ENCODE measurements at regions not wholly inside any gene's neighbourhood (a gene's known extent, or its start where the extent isn't known, plus 50 kb on each side); places are given as distances from the start of the nearest gene placed in this dataset.

- TF ChIP-seq, protein P1, sequence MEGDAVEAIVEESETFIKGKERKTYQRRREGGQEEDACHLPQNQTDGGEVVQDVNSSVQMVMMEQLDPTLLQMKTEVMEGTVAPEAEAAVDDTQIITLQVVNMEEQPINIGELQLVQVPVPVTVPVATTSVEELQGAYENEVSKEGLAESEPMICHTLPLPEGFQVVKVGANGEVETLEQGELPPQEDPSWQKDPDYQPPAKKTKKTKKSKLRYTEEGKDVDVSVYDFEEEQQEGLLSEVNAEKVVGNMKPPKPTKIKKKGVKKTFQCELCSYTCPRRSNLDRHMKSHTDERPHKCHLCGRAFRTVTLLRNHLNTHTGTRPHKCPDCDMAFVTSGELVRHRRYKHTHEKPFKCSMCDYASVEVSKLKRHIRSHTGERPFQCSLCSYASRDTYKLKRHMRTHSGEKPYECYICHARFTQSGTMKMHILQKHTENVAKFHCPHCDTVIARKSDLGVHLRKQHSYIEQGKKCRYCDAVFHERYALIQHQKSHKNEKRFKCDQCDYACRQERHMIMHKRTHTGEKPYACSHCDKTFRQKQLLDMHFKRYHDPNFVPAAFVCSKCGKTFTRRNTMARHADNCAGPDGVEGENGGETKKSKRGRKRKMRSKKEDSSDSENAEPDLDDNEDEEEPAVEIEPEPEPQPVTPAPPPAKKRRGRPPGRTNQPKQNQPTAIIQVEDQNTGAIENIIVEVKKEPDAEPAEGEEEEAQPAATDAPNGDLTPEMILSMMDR (IDR thresholded peaks at IDR 0.05; ENCODE audit: low read depth, low read length) = no peak
- TF ChIP-seq MYC (IDR thresholded peaks at IDR 0.05; ENCODE audit: low read depth, low read length) (no peak), POLR2A (IDR thresholded peaks at IDR 0.05; ENCODE audit: extremely low read depth, insufficient read length) (no peak)
- TF ChIP-seq, protein P2, sequence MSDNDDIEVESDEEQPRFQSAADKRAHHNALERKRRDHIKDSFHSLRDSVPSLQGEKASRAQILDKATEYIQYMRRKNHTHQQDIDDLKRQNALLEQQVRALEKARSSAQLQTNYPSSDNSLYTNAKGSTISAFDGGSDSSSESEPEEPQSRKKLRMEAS (IDR thresholded peaks at IDR 0.05; ENCODE audit: low read depth, low read length) = no peak
These were observed 80.2 kb upstream of the CHODL start for GRCh38 chr21:18164483-18164882.
